Heart left ventricle (tissue), 16 donors: ENCODE measurements at regions not wholly inside any gene's neighbourhood (a gene's known extent, or its start where the extent isn't known, plus 50 kb on each side); places are given as distances from the start of the nearest gene placed in this dataset.

ENCODE experiments used
- ATAC-seq, 4 donors: fragments of 200-7000 bp; cut with Tn5 transposase; one replicate each; pipeline ENCODE4 v1.9.1; 2020 to 2022; ENCODE audit warnings: moderate library complexity in 4 of 4, mild to moderate bottlenecking in 3 of 4, moderate number of reproducible peaks in 1 of 4
- DNase-seq, 5 donors: peaks; one replicate each; pipeline ENCODE4 v3.0.0-alpha.2; 2020
- H3K27ac ChIP-seq, 12 donors: fragments of 200-600 bp; sonication (generic) in 4 of 12; one replicate each; pipeline versions ENCODE4 v1.5.0 to v1.8.0; 2016 to 2022; ENCODE audit warnings: mild to moderate bottlenecking in 2 of 12
- H3K27me3 ChIP-seq, 9 donors: fragments of 200-600 bp; sonication (generic) in 2 of 9; one replicate each; pipeline versions ENCODE4 v1.5.1 to v1.8.0; 2016 to 2022; ENCODE audit warnings: mild to moderate bottlenecking in 3 of 9
- H3K36me3 ChIP-seq, 9 donors: fragments of 200-600 bp; sonication (generic) in 2 of 9; one replicate each; pipeline versions ENCODE4 v1.5.0 to v1.8.0; 2018 to 2022; ENCODE audit warnings: mild to moderate bottlenecking in 2 of 9
- H3K4me1 ChIP-seq, 12 donors: fragments of 200-600 bp; sonication (generic) in 4 of 12; one replicate each; pipeline versions ENCODE4 v1.5.0 to v1.8.0; 2016 to 2022; ENCODE audit warnings: mild to moderate bottlenecking in 3 of 12
- H3K4me3 ChIP-seq, 12 donors: fragments of 200-600 bp; sonication (generic) in 4 of 12; one replicate each; pipeline versions ENCODE4 v1.5.0 to v1.8.0; 2017 to 2022; ENCODE audit warnings: mild to moderate bottlenecking in 9 of 12, moderate library complexity in 4 of 12
- H3K9me3 ChIP-seq, 12 donors: fragments of 200-600 bp; sonication (generic) in 4 of 12; one replicate each; pipeline versions ENCODE4 v1.5.0 to v1.8.0; 2016 to 2022; ENCODE audit warnings: mild to moderate bottlenecking in 1 of 12
- POLR2A ChIP-seq, 2 donors: fragments of 450-650 bp; IDR thresholded peaks; one replicate each; pipeline ENCODE4 v1.6.1; 2017; ENCODE audit warnings: antibody characterized with exemption in 2 of 2, mild to moderate bottlenecking in 2 of 2, moderate library complexity in 2 of 2
- WGBS, 4 donors: extraction: QIAGEN DNeasy Blood & Tissue Kit in 2 of 4; methylation state at CpG; one replicate each; pipeline versions ENCODE4 v1.1.5 to v1.1.7; 2013 to 2018; 5-methylcytosine and 5-hydroxymethylcytosine counted together
- intact Hi-C, 10 donors: fragments of 100-400 bp; cut with DNase I; formaldehyde crosslinking; loops; one replicate each; pipeline versions ENCODE4 v1.11.1 to v1.14.2; 2022
- TF ChIP-seq, protein P1 (sequence below), 12 donors: fragments of 200-600 bp; sonication (generic) in 4 of 12; IDR thresholded peaks; one replicate each; pipeline versions ENCODE4 v1.5.0 to v1.8.0; 2018 to 2022; ENCODE audit warnings: antibody characterized with exemption in 12 of 12, mild to moderate bottlenecking in 5 of 12
- donor health status: ischemic (EF 13 %, LVEDD 7.1; RV severe dilation, severe dysfunction).
- donor health status: healthy with polysubstance abuse.
- donor health status: DM: no; HTN: yes; CAD: no.
- donor health status: DM: no; HTN: no; CAD: no.
- donor health status: ischemic (EF 25% LVEDD 6.9; RV normal size, moderate dysfunction).
- donor health status: ischemic (EF 25% LVEDD 5.7; RV mildly dilated, moderate dysfunction).
- donor health status: healthy.
- donor health status: DM: yes; HTN: yes; CAD: no.
- donor health status: ischemic (EF 35%, LVEDD 5.7; RV mildly dilated, moderate dysfunction).
- donor health status: nonischemic (EF 11% LVEDD 7.7; RV severe dilation, severe dysfunction).
- donor health status: DM: yes; HTN: yes; CAD: no.
- donor health status: PGD.
- donor health status: ischemic (EF 29% LVEDD 5.4; RV normal size, mild dysfunction).
- donor health status: nonischemic (EF 23%, LVEDD 6.1; RV moderate dilation, normal function).

GRCh38 chr1:234973426-234974250 lies 155.0 kb downstream of the TOMM20 start:
- intact Hi-C loops = loop anchor here in 4 of 10 donors (5.0 to 10.0 kb wide), 5 partner anchors 51 to 479 kb away; no protein-coding TSS in a partner anchor
- TF ChIP-seq POLR2A (IDR thresholded peaks at IDR 0.05) = no peak
- TF ChIP-seq, protein P1, sequence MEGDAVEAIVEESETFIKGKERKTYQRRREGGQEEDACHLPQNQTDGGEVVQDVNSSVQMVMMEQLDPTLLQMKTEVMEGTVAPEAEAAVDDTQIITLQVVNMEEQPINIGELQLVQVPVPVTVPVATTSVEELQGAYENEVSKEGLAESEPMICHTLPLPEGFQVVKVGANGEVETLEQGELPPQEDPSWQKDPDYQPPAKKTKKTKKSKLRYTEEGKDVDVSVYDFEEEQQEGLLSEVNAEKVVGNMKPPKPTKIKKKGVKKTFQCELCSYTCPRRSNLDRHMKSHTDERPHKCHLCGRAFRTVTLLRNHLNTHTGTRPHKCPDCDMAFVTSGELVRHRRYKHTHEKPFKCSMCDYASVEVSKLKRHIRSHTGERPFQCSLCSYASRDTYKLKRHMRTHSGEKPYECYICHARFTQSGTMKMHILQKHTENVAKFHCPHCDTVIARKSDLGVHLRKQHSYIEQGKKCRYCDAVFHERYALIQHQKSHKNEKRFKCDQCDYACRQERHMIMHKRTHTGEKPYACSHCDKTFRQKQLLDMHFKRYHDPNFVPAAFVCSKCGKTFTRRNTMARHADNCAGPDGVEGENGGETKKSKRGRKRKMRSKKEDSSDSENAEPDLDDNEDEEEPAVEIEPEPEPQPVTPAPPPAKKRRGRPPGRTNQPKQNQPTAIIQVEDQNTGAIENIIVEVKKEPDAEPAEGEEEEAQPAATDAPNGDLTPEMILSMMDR (IDR thresholded peaks at IDR 0.05) = no peak
- Histone ChIP-seq H3K27me3 (no peaks in the 10 kb centered on the region), H3K9me3 (no peaks in the 10 kb centered on the region), H3K36me3 (no peaks in the 10 kb centered on the region), H3K4me1 (peaks cover 3 to 87% (median 42%) of the 10 kb centered on the region in 12 donors), H3K4me3 (no peak overlapping the region), H3K27ac (peak overlapping the region in 1 of 12 donors; percentile 18)
- no peak for DNase-seq
- 85 to 91% (median 87%) methylated on average over 10 of the region's 10 CpGs for WGBS, 4 donors
- no peak for ATAC-seq

DNA sequence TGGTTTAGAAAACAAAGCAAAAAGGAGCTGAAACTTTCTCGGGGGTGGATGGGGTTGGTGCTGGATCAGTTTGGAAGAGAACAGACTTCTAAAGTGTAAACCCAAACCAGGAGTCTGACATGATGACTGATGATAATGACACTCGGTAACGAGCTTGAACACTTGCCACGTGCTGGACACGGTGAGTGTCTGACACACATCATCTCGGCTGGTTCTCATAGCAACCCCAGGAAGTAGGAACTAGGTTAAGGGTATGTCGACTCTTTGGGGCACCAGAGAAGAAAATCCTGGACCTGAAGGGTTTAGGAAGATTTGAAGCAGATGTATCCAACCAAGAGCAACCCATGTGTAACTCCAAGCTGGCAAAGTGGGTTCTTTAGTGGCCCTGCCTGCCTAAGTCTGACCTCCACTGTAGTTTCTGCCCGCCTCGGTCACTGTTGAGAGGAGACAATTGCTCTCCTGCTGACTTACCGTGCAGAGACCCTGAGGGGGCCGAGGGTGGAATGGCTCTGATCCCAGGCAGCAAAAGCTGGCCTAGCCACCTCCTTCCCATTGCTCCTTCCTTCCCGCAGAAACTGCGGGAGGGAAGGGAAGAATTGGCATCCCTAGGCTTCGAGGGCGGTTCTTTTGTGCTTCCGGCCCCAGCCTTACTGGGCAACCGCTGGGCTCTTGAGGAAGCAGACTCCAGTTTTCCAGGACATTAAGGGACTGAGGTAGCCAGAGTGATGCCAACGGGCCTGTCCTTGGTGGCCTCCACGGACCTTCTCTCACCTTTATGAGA lies 156.0 kb downstream of the TOMM20 start:
- H3K36me3 ChIP-seq = no peaks in the 10 kb centered on the region
- TF ChIP-seq, protein P1 (IDR thresholded peaks at IDR 0.05) = no peak
- TF ChIP-seq POLR2A (IDR thresholded peaks at IDR 0.05) = no peak
- ATAC-seq (no peak), DNase-seq (no peak)
- no peaks in the 10 kb centered on the region for H3K9me3 ChIP-seq
- H3K27ac ChIP-seq = peak overlapping the region in 1 of 12 donors; percentile 25
- H3K4me1 ChIP-seq = peaks cover 0 to 81% (median 33%) of the 10 kb centered on the region in 12 donors
- intact Hi-C loops = loop anchor here in 4 of 10 donors (5.0 to 10.0 kb wide), 5 partner anchors 50 to 478 kb away; no protein-coding TSS in a partner anchor
- H3K27me3 ChIP-seq = no peaks in the 10 kb centered on the region
- no peak overlapping the region for H3K4me3 ChIP-seq
- WGBS, 4 donors = 85 to 90% (median 86%) methylated on average over 19 of the region's 19 CpGs

GRCh38 chr1:234971586-234972297 lies 156.9 kb downstream of the TOMM20 start:
- no peaks in the 10 kb centered on the region for H3K36me3 ChIP-seq
- no peak overlapping the region for H3K4me3 ChIP-seq
- no peaks in the 10 kb centered on the region for H3K27me3 ChIP-seq
- H3K27ac ChIP-seq = peak overlapping the region; percentile 67 to 94 (median 83)
- DNase-seq (no peak), ATAC-seq (no peak)
- intact Hi-C loops = loop anchor here in 4 of 10 donors (5.0 to 10.0 kb wide), 5 partner anchors 49 to 477 kb away; no protein-coding TSS in a partner anchor
- WGBS, 4 donors = 92 to 93% (median 93%) methylated on average over 9 of the region's 9 CpGs
- TF ChIP-seq, protein P1 (IDR thresholded peaks at IDR 0.05) = no peak
- TF ChIP-seq POLR2A (IDR thresholded peaks at IDR 0.05) = no peak
- H3K4me1 ChIP-seq = peaks cover 0 to 73% (median 32%) of the 10 kb centered on the region in 12 donors
- no peaks in the 10 kb centered on the region for H3K9me3 ChIP-seq
